ENCODE measurements at regions not wholly inside any gene's neighbourhood (a gene's known extent, or its start where the extent isn't known, plus 50 kb on each side); places are given as distances from the start of the nearest gene placed in this dataset.

DNA sequence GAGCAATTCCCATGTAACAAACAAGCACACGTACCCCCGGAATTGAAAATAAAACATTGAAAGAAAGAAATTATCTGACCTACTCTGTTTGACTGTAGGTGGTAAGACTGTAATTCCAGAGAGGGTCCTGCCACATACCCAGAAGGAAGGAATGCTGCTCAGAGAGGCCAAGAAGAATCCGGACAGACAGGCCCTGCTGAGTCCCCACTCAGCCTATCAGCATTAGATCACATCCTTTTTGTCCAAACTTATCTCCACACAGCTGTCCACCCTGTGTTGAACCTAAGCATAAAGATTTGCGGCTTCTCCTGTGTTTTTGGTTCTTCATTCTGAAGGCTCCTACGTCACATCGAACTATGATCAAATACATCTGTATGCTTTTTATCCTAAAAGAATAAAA lies 591.9 kb downstream of the QKI start:
- DNase-seq = no peak

GRCh38 chr6:164005004-164005711 lies 590.6 kb downstream of the QKI start:
- no peak for DNase-seq

GRCh38 chr6:164000276-164000675 lies 585.8 kb downstream of the QKI start:
- no peak for DNase-seq

DNA sequence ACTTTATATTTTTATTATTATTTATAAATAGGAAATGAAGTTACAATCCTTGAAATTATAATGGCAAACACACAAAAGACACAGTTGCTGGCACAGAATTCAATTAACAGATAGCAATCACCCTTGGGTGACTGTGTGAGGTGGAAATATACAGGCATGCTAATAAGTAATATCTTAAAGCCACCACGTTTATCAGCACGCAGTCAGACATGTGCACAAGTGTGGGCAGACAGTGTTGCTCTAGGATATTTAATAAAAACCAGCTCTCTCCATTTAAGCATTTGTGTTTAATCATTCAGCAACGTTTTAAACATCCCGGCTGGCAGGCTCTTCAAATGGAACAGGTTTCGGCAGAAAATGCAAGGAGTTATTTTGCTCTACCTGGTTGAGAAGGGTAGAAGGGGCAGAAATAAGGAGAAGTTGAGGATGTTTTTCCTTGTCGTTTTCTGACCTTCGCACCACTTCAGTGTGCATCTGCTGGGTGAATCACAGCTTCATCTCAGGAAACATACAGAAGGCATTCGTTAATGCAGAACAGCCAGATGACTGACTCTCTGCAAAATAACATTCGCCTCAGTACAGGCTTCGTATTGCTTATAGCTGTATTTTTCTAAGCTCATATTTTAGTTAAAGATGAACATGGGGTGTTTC lies 585.1 kb downstream of the QKI start:
- DNase-seq = no peak

GRCh38 chr6:163998496-163998895 lies 584.0 kb downstream of the QKI start:
- DNase-seq = no peak

GRCh38 chr6:163996491-163996890 lies 582.0 kb downstream of the QKI start:
- no peak for DNase-seq

- DNase-seq = no peak
These were observed 580.0 kb downstream of the QKI start for GRCh38 chr6:163994566-163994965.

- DNase-seq = no peak
These were observed 578.2 kb downstream of the QKI start for GRCh38 chr6:163992701-163993100.

DNA sequence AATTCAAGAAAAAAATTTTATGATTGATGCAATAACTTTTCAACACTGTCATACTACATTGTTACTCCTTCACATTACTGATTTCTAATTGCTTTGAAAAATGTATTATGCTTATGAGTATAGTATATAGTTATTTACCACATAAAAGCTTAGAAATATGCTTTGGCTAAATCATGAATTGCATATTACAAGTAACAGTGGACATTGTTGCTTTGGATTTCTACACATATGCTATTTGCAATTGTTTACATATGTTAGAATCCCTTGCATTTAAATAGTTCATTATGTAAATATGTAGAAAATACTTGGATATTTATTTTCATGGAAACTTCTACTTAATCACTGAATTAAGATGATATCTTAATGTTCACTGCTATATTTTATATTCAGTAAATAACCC lies 577.5 kb downstream of the QKI start:
- DNase-seq = no peak

GRCh38 chr6:163991321-163991720 lies 576.8 kb downstream of the QKI start:
- DNase-seq = no peak

GRCh38 chr6:163986313-163986712 lies 571.8 kb downstream of the QKI start:
- no peak for DNase-seq

DNA sequence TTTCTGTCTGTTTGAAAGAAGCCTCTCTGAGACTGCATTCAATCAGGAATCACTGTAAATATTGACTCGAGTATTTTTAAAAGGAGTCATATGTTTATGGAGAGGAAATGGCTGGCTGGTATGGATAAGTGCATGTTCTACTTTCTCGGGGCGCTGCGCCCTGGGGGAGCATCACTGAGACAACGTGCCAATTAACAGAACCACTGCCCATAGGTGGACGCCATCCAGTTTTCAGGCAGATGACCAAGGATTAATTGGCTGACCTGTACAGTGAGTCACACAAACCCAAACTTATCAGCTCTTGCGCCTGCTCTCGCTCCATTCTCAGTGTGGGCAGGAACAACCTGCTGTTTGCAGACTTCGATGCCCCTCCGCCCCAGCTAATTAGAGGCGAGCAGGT lies 571.2 kb downstream of the QKI start:
- DNase-seq = no peak

- DNase-seq = no peak
These were observed 570.5 kb downstream of the QKI start for GRCh38 chr6:163985040-163985439.

GRCh38 chr6:163984124-163984936 lies 569.8 kb downstream of the QKI start:
- DNase-seq = peak in 1 of 2 donors; percentile 1

GRCh38 chr6:163983679-163984078 lies 569.2 kb downstream of the QKI start:
- DNase-seq = no peak

DNA sequence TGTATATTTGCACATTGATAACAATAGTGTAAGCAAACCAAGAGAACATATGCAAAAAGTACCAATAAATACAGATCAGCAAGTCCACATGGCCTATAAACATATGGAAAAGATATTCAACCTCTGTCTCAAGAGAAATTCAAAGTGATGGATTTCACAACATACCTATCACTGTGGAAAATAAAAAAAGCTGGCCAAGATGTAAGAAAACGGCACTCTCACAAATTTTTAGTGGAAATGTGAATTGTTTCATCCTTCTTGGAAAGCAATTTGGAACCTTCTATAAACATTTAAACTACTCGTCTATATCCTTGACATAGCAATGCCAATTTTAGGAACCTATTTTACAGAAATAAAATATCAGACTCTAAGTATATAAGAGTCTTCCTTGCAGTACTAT lies 559.8 kb downstream of the QKI start:
- DNase-seq = no peak

DNA sequence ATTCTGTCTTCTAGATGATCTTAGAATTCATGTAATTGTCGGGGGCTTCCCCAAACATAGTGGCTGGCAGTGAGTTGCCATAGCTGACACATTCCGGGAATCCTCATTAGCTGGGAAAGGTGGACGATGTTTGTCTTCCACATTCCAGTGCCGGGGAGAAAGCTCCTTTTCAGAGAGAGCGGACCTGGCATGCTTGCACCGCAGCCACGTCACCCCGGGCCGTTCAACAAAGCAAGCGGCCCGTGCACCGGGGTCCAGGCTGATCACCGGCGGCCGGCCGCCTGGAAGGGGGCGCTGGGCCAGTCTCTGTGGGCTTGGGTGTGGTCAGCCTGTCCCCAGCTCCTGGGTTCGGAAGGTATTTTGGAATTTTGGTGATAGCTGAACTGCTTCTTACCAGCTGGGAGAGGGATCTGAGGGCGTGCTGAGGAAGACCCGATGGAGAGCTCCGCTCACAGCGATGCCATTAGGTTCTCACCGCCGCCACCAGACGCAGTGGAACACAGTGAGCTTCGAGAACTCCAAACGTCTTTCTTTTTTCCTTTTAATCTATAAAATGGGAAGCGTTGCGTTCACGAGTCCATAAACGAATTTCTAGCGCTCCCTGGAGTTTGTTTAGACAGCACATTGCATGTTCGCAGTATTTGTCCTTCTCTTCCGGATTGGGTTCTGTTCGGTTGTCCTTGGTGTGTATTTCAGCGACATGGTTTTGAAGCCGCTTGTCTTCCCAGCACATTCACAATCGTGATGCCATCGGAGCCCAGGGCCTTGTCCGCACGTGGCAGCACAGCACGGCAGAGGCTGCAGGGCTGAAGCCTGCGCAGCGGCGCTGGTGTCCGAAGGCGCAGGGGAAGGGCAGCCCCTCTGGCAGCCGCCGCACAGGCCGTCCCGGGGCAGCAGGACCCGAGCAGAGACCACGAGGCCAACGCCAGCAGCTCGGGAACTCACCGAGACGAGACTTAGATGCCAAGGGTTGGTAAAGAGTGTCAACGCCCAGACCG lies 557.6 kb downstream of the QKI start:
- no peak for DNase-seq

DNA sequence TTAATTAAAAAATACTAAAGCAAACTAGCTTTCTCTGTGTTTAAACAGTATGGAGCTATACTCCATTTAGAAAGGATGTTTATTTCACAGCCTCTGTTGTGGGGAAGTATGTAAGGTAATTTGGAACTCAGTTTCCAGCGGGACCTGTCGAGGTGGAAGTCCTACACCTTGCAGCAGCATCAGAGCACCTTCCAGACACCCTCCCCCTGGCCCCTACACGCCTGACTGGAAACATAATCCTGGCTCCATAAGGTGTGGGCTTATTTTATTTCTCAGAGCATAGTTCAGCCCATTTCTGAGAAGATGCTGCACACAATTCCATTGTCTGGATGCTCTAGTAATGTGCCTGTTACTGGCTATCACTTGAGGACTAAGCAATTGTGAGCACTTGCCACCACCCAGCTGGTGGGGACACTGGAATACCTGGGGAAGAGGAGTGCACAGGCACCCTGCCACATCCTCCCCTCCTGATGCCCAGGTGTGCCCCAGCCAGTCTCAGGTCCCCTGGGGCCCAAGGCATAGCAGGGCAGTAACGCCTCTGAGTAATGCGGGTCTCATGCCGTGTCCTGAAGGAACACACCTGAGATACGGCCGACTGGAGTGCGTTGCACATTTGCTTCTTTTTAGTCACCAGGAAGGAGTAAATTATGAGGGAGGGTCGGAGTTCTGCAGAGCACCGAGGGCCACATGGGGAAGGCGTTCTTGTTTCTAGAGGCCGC lies 556.5 kb downstream of the QKI start:
- DNase-seq = no peak

DNA sequence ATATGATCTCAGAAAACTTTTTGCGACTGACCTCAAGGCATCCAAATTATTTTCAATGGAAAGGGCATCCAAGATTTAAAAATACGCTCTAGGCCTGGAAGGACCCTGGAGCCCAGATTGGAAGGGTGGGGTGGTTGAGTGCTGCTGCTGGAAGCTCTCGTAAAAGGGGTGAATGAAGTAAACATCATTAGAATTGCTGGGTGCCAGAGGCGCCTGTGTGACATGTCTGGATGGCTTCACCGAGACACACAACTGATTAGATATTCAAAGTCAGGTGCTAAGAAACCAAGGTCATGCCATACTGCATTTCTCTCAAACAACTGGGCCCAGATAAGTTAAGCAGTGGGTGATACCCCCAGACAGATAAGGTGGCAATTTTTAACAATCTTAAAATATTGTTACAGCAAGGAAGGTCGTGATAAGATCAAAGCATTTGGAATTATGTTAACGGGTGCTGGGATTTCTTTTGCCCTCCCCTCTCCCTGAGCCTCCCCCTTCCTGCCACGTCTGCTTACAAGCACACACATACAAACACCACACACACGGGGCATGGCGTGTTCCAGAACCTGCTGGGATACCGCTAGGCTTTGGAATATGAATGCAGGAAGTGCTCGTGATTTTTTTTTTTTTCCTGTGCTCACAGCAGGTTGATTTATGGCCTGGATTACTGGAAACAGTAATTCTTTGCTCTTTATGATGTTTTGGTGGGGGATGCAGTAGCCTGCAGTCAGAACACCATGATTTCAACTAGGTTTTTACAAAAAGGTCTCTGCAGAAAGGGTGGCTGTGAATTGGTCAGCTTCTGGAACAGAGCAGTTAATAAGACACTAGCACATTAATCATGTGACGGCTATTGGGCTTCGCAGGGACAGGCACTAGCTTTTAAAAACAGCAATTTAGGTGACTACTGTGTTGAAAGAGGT lies 551.2 kb downstream of the QKI start:
- no peak for DNase-seq

- DNase-seq = no peak
These were observed 550.3 kb downstream of the QKI start for GRCh38 chr6:163964789-163965188.
